A549 (cell line): ENCODE measurements at regions not wholly inside any gene's neighbourhood (a gene's known extent, or its start where the extent isn't known, plus 50 kb on each side); places are given as distances from the start of the nearest gene placed in this dataset.

ENCODE experiments used
- ATAC-seq, 2 experiments: fragments of 200-7000 bp in 1 of 2; fragments of >200 bp in 1 of 2; cut with Nextera tagmentation in 1 of 2; cut with Tn5 transposase in 1 of 2; 3 replicates each; pipeline versions ENCODE4 v1.8.0 to v1.9.1; 2018 to 2020; ENCODE audit warnings: mild to moderate bottlenecking in 1 of 2, moderate library complexity in 1 of 2
- CTCF ChIA-PET: fragments of 300-600 bp; sonication (Branson Sonifier 250); formaldehyde crosslinking; extraction: SDS; loops from one replicate; lab custom pipeline; 2021; ENCODE audit warnings: antibody characterized with exemption, inconsistent platforms; lab: Yijun Ruan, JAX
- POLR2A ChIA-PET: fragments of 350-600 bp; formaldehyde crosslinking; extraction: SDS; loops from one replicate; lab custom pipeline; 2021; ENCODE audit warnings: antibody characterized with exemption, inconsistent platforms; lab: Yijun Ruan, JAX
- DNase-seq, 2 experiments: peaks; one replicate each; pipeline versions ENCODE4 v3.0.0 to v3.0.0-alpha.2; 2011 to 2016; ENCODE audit warnings: low read depth in 1 of 2, low spot score in 1 of 2
- FAIRE-seq: peaks from 2 replicates; lab custom pipeline; 2011; peaks lifted over from hg19 to GRCh38; lab: Jason Lieb, UNC
- H3K27ac ChIP-seq, 2 experiments: fragments of >200 bp; sonication (Bioruptor Twin); formaldehyde crosslinking; 3 replicates each; pipeline ENCODE4 v1.5.1; 2016 to 2017
- H3K4me1 ChIP-seq: fragments of >200 bp; sonication (Bioruptor Twin); formaldehyde crosslinking; 3 replicates; pipeline ENCODE4 v1.6.1; 2016
- H3K4me2 ChIP-seq: fragments of >200 bp; sonication (Bioruptor Twin); formaldehyde crosslinking; 3 replicates; pipeline ENCODE4 v1.6.1; 2016
- H3K4me3 ChIP-seq: fragments of >200 bp; sonication (Bioruptor Twin); formaldehyde crosslinking; 3 replicates; pipeline ENCODE4 v1.5.1; 2016
- H3K9me3 ChIP-seq: fragments of >200 bp; sonication (Bioruptor Twin); formaldehyde crosslinking; 3 replicates; pipeline ENCODE4 v1.6.1; 2016
- BHLHE40 ChIP-seq: IDR thresholded peaks from 2 replicates; pipeline ENCODE4 v1.6.1; 2012; ENCODE audit warnings: low read depth, low read length, inconsistent platforms
- CBX2 ChIP-seq: fragments of 200-600 bp; sonication (generic); IDR thresholded peaks from 2 replicates; pipeline ENCODE4 v1.6.1; 2016; ENCODE audit warnings: low read depth, mild to moderate bottlenecking, borderline replicate concordance
- CBX8 ChIP-seq: fragments of 200-600 bp; sonication (generic); IDR thresholded peaks from 2 replicates; pipeline ENCODE4 v1.6.1; 2016
- CHD2 ChIP-seq: fragments of 150-350 bp; IDR thresholded peaks from 2 replicates; pipeline ENCODE4 v1.6.1; 2014; ENCODE audit warnings: low read length; ENCODE audit not compliant: partially characterized antibody
- EP300 ChIP-seq, 2 experiments: fragments of >200 bp; sonication (Bioruptor Twin); formaldehyde crosslinking; IDR thresholded peaks; 2 replicates in 1 of 2; 3 replicates in 1 of 2; pipeline ENCODE4 v1.6.1; 2016 to 2017
- FOSB ChIP-seq: fragments of 250-450 bp; sonication (Bioruptor Pico); IDR thresholded peaks from 2 replicates; pipeline ENCODE4 v1.5.0; 2020; ENCODE audit warnings: mild to moderate bottlenecking, moderate library complexity
- FOXS1 ChIP-seq: fragments of 250-450 bp; sonication (Bioruptor Pico); IDR thresholded peaks from 2 replicates; pipeline ENCODE4 v1.5.0; 2020; ENCODE audit warnings: mild to moderate bottlenecking, moderate library complexity
- GATA3 ChIP-seq: IDR thresholded peaks from 2 replicates; pipeline ENCODE4 v1.6.1; 2012; ENCODE audit warnings: borderline replicate concordance
- HEYL ChIP-seq: fragments of 250-450 bp; sonication (Bioruptor Pico); IDR thresholded peaks from 2 replicates; pipeline ENCODE4 v1.8.0; 2021; ENCODE audit warnings: mild to moderate bottlenecking, moderate library complexity
- HOXB13 ChIP-seq: fragments of 250-450 bp; sonication (Bioruptor Pico); IDR thresholded peaks from 2 replicates; pipeline ENCODE4 v1.5.0; 2020; ENCODE audit warnings: low read depth, mild to moderate bottlenecking, moderate library complexity
- HOXB5 ChIP-seq: fragments of 250-450 bp; sonication (Bioruptor Pico); IDR thresholded peaks from 2 replicates; pipeline ENCODE4 v1.5.0; 2020; ENCODE audit warnings: mild to moderate bottlenecking, moderate library complexity
- JUN ChIP-seq, 2 experiments: fragments of >200 bp; sonication (Bioruptor Twin); formaldehyde crosslinking; IDR thresholded peaks; 2 replicates in 1 of 2; 3 replicates in 1 of 2; pipeline ENCODE4 v1.6.1; 2016 to 2017
- KDM5A ChIP-seq: fragments of 200-600 bp; sonication (generic); IDR thresholded peaks from 2 replicates; pipeline ENCODE4 v1.6.1; 2016; ENCODE audit warnings: antibody characterized with exemption, mild to moderate bottlenecking
- MAFK ChIP-seq: fragments of 450-650 bp; IDR thresholded peaks from 2 replicates; pipeline ENCODE4 v1.6.1; 2014; ENCODE audit not compliant: partially characterized antibody
- MAZ ChIP-seq: fragments of 150-350 bp; IDR thresholded peaks from 2 replicates; pipeline ENCODE4 v1.6.1; 2014; ENCODE audit warnings: antibody characterized with exemption, low read depth, low read length, borderline replicate concordance
- PHF8 ChIP-seq: fragments of 200-600 bp; sonication (generic); IDR thresholded peaks from 2 replicates; pipeline ENCODE4 v1.6.1; 2016; ENCODE audit warnings: low read depth, mild to moderate bottlenecking, antibody characterized with exemption, moderate library complexity, borderline replicate concordance
- POLR2AphosphoS2 ChIP-seq: conservative IDR thresholded peaks from 2 replicates; pipeline ENCODE4 v1.6.1; 2012; ENCODE audit warnings: low read length, improper control_type of control experiment, inconsistent platforms
- RAD21 ChIP-seq, 2 experiments: fragments of >200 bp in 1 of 2; sonication (Bioruptor Twin) in 1 of 2; formaldehyde crosslinking in 1 of 2; IDR thresholded peaks in 1 of 2; conservative IDR thresholded peaks in 1 of 2; 2 replicates in 1 of 2; 3 replicates in 1 of 2; pipeline ENCODE4 v1.6.1; 2012 to 2018; ENCODE audit warnings: inconsistent platforms in 1 of 2
- RARB ChIP-seq: fragments of 250-450 bp; sonication (Bioruptor Pico); IDR thresholded peaks from 2 replicates; pipeline ENCODE4 v1.8.0; 2021; ENCODE audit warnings: mild to moderate bottlenecking, moderate library complexity
- RCOR1 ChIP-seq: fragments of 150-350 bp; IDR thresholded peaks from 2 replicates; pipeline ENCODE4 v1.6.1; 2014; ENCODE audit warnings: antibody characterized with exemption, low read length, low read depth
- RFX5 ChIP-seq: fragments of 450-650 bp; IDR thresholded peaks from 2 replicates; pipeline ENCODE4 v1.7.1; 2014; ENCODE audit warnings: antibody characterized with exemption, mild to moderate bottlenecking, moderate library complexity
- RNF2 ChIP-seq: fragments of 200-600 bp; sonication (generic); IDR thresholded peaks from 2 replicates; pipeline ENCODE4 v1.6.1; 2016; ENCODE audit warnings: low read depth, mild to moderate bottlenecking, antibody characterized with exemption, moderate library complexity, borderline replicate concordance
- ZFP36 ChIP-seq: fragments of 450-650 bp; IDR thresholded peaks from 2 replicates; pipeline ENCODE4 v1.6.1; 2014; ENCODE audit warnings: borderline replicate concordance; ENCODE audit not compliant: partially characterized antibody
- WGBS: methylation state at CpG from one replicate; pipeline ENCODE4 v1.1.6; 2017; ENCODE audit errors: missing lambda C conversion rate; 5-methylcytosine and 5-hydroxymethylcytosine counted together
- TF ChIP-seq, protein P1 (sequence below): IDR thresholded peaks from 2 replicates; pipeline ENCODE4 v1.6.1; 2012
- TF ChIP-seq, protein P2 (sequence below): fragments of >200 bp; sonication (Bioruptor Twin); formaldehyde crosslinking; IDR thresholded peaks from 2 replicates; pipeline ENCODE4 v1.6.1; 2016
- TF ChIP-seq, protein P3 (sequence below): fragments of 250-450 bp; sonication (Bioruptor Pico); IDR thresholded peaks from 2 replicates; pipeline ENCODE4 v1.5.0; 2020; ENCODE audit warnings: low read depth, mild to moderate bottlenecking, moderate library complexity
- TF ChIP-seq, protein P4 (sequence below): fragments of 250-450 bp; sonication (Bioruptor Pico); IDR thresholded peaks from 2 replicates; pipeline ENCODE4 v1.5.0; 2021; ENCODE audit warnings: mild to moderate bottlenecking, moderate library complexity, borderline replicate concordance
- TF ChIP-seq, protein P5 (sequence below): IDR thresholded peaks from 2 replicates; pipeline ENCODE4 v1.6.1; 2012; ENCODE audit warnings: low read depth, borderline replicate concordance
- TF ChIP-seq, protein P6 (sequence below): IDR thresholded peaks from 2 replicates; pipeline ENCODE4 v1.6.1; 2012

DNA sequence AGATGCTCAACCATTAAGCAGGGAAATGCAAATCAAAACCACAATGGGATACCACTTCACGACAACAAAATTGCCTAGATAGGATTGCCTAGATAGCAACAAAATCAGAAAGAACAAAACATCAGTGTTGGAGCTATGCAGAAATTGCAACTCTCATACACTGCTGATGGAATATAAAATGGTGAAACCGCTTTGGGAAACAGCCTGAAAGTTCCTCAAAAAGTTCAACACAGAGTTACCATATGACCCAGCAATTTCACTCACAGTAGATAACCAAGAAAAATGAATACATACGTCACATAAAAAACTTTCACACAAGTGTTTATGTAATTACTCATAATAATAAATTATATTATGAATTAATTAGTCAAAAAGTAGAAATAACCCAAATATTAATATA, 78.3 kb downstream of the MAFB start:
- H3K4me1 ChIP-seq: no peaks in the 10 kb centered on the region
- H3K4me3 ChIP-seq: no peak overlapping the region
- TF ChIP-seq FOXS1 (no peak), GATA3 (no peak), PHF8 (no peak), RCOR1 (no peak), HOXB13 (CRISPR knock-in tag) (no peak), CHD2 (no peak), HOXB5 (no peak), RAD21 (conservative IDR thresholded peaks at IDR 0.05 in 1 of 2, IDR thresholded peaks at IDR 0.05 in 1 of 2) (no peak), CBX2 (no peak), RARB (CRISPR knock-in tag) (no peak), CBX8 (no peak), RFX5 (no peak), HEYL (CRISPR knock-in tag) (no peak), MAZ (no peak)
- TF ChIP-seq, protein P1, sequence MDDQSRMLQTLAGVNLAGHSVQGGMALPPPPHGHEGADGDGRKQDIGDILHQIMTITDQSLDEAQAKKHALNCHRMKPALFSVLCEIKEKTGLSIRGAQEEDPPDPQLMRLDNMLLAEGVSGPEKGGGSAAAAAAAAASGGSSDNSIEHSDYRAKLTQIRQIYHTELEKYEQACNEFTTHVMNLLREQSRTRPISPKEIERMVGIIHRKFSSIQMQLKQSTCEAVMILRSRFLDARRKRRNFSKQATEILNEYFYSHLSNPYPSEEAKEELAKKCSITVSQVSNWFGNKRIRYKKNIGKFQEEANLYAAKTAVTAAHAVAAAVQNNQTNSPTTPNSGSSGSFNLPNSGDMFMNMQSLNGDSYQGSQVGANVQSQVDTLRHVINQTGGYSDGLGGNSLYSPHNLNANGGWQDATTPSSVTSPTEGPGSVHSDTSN: no peak
- TF ChIP-seq, protein P2, sequence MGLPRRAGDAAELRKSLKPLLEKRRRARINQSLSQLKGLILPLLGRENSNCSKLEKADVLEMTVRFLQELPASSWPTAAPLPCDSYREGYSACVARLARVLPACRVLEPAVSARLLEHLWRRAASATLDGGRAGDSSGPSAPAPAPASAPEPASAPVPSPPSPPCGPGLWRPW: no peak
- TF ChIP-seq, protein P3, sequence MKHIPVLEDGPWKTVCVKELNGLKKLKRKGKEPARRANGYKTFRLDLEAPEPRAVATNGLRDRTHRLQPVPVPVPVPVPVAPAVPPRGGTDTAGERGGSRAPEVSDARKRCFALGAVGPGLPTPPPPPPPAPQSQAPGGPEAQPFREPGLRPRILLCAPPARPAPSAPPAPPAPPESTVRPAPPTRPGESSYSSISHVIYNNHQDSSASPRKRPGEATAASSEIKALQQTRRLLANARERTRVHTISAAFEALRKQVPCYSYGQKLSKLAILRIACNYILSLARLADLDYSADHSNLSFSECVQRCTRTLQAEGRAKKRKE (CRISPR knock-in tag): no peak
- TF ChIP-seq, protein P4, sequence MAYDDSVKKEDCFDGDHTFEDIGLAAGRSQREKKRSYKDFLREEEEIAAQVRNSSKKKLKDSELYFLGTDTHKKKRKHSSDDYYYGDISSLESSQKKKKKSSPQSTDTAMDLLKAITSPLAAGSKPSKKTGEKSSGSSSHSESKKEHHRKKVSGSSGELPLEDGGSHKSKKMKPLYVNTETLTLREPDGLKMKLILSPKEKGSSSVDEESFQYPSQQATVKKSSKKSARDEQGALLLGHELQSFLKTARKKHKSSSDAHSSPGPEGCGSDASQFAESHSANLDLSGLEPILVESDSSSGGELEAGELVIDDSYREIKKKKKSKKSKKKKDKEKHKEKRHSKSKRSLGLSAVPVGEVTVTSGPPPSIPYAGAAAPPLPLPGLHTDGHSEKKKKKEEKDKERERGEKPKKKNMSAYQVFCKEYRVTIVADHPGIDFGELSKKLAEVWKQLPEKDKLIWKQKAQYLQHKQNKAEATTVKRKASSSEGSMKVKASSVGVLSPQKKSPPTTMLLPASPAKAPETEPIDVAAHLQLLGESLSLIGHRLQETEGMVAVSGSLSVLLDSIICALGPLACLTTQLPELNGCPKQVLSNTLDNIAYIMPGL (CRISPR knock-in tag): no peak
- TF ChIP-seq, protein P5, sequence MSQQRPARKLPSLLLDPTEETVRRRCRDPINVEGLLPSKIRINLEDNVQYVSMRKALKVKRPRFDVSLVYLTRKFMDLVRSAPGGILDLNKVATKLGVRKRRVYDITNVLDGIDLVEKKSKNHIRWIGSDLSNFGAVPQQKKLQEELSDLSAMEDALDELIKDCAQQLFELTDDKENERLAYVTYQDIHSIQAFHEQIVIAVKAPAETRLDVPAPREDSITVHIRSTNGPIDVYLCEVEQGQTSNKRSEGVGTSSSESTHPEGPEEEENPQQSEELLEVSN: no peak
- TF ChIP-seq, all 56 proteins: peak for 0
- ATAC-seq: no peak
- DNase-seq: no peak
- 11% methylated on average over 3 of the region's 3 CpGs for WGBS
- POLR2A ChIA-PET: no interaction called here
- no peak for FAIRE-seq
- Histone ChIP-seq H3K27ac (no peak overlapping the region), H3K9me3 (no peaks in the 10 kb centered on the region), H3K4me2 (no peak overlapping the region)
- CTCF ChIA-PET: no interaction called here

DNA sequence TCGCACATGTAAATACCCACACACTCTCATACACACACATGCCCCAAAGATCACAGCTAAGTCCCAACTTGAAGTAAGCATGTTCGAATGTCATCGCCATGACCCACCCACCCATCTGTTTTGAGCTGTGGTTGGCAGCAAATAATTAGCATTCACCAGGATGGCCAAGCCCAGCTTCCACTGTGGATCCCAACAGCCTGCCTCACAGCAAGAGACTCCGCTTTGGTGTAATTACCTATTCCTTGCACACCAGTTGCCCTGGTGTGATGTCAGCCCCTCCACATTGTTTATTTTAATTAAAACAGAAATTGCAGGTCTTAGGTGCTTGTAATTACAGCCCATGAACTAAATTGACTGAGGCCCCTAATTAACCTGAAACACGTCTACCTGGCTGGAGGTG, 81.1 kb downstream of the MAFB start:
- H3K27ac ChIP-seq: no peak overlapping the region
- no peaks in the 10 kb centered on the region for H3K4me1 ChIP-seq
- no peaks in the 10 kb centered on the region for H3K9me3 ChIP-seq
- ChIA-PET POLR2A (no interaction called here), CTCF (no interaction called here)
- 29% methylated on average over 5 of the region's 5 CpGs for WGBS
- H3K4me3 ChIP-seq: no peak overlapping the region
- FAIRE-seq (no peak), DNase-seq (no peak), ATAC-seq (no peak)
- TF ChIP-seq EP300 (IDR thresholded peaks at IDR 0.05) (no peak), KDM5A (no peak), FOSB (no peak), ZFP36 (no peak), JUN (IDR thresholded peaks at IDR 0.05) (no peak), MAFK (no peak), HOXB13 (CRISPR knock-in tag) (no peak), RAD21 (conservative IDR thresholded peaks at IDR 0.05 in 1 of 2, IDR thresholded peaks at IDR 0.05 in 1 of 2) (no peak), RCOR1 (no peak), POLR2AphosphoS2 (no peak), MAZ (no peak), BHLHE40 (no peak), RNF2 (no peak)
- TF ChIP-seq, protein P3 (CRISPR knock-in tag): no peak
- TF ChIP-seq, protein P6, sequence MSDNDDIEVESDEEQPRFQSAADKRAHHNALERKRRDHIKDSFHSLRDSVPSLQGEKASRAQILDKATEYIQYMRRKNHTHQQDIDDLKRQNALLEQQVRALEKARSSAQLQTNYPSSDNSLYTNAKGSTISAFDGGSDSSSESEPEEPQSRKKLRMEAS: no peak
- no peak overlapping the region for H3K4me2 ChIP-seq
